Kidney epithelial cell (primary cell): ENCODE measurements at regions not wholly inside any gene's neighbourhood (a gene's known extent, or its start where the extent isn't known, plus 50 kb on each side); places are given as distances from the start of the nearest gene placed in this dataset.

Experiments
- DNase-seq: peaks from one replicate; pipeline ENCODE4 v3.0.0-alpha.2; 2010; ENCODE audit warnings: low read depth
- H3K27me3 ChIP-seq: 2 replicates; pipeline ENCODE4 v1.6.0; 2011; ENCODE audit warnings: low read length; ENCODE audit not compliant: control insufficient read depth, insufficient read depth
- H3K36me3 ChIP-seq: 2 replicates; pipeline ENCODE4 v1.5.1; 2011; ENCODE audit warnings: low read length; ENCODE audit not compliant: control insufficient read depth, insufficient read depth
- H3K4me3 ChIP-seq: 2 replicates; pipeline ENCODE4 v1.5.1; 2011; ENCODE audit warnings: low read depth, mild to moderate bottlenecking, control low read depth, low read length
- CTCF ChIP-seq: IDR thresholded peaks from 2 replicates; pipeline ENCODE4 v1.5.1; 2011; ENCODE audit warnings: mild to moderate bottlenecking, moderate library complexity, low read length, control low read depth, inconsistent platforms; ENCODE audit not compliant: insufficient read depth, poor library complexity, severe bottlenecking

- no peak overlapping the region for H3K4me3 ChIP-seq
- no peaks in the 10 kb centered on the region for H3K36me3 ChIP-seq
- H3K27me3 ChIP-seq: no peaks in the 10 kb centered on the region
- TF ChIP-seq CTCF: no peak
- no peak for DNase-seq
Measured at GRCh38 chr12:102601621-102602020, 121.3 kb upstream of the IGF1 start.

GRCh38 chr12:102596687-102597086, 116.3 kb upstream of the IGF1 start:
- Histone ChIP-seq H3K4me3 (no peak overlapping the region), H3K36me3 (no peaks in the 10 kb centered on the region), H3K27me3 (no peaks in the 10 kb centered on the region)
- TF ChIP-seq CTCF: no peak
- no peak for DNase-seq

GRCh38 chr12:102596031-102596430, 115.7 kb upstream of the IGF1 start:
- TF ChIP-seq CTCF: no peak
- no peaks in the 10 kb centered on the region for H3K36me3 ChIP-seq
- no peak overlapping the region for H3K4me3 ChIP-seq
- no peaks in the 10 kb centered on the region for H3K27me3 ChIP-seq
- no peak for DNase-seq

DNA sequence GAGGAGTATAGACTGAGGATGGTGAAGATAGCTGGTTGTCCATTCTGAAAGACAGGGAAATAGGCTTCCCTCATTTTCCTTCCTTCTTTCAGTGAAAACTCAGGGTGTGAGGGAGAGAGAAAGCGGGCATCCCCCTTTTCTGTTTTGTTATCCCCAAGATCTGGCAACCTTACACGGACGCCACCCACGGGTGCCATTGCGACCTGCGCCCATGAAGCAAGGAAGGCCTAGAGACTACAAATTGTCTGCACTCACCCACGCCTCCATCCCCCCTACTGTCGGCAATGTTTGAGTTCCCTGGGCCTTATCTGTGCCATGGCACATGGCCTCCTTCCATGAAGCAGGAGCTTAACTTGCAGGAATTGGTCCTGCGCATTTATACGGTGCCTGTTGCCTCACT, 115.0 kb upstream of the IGF1 start:
- no peak for TF ChIP-seq CTCF
- H3K4me3 ChIP-seq: no peak overlapping the region
- no peaks in the 10 kb centered on the region for H3K36me3 ChIP-seq
- H3K27me3 ChIP-seq: no peaks in the 10 kb centered on the region
- no peak for DNase-seq

- Histone ChIP-seq H3K27me3 (no peaks in the 10 kb centered on the region), H3K36me3 (no peaks in the 10 kb centered on the region), H3K4me3 (no peak overlapping the region)
- no peak for TF ChIP-seq CTCF
- DNase-seq: no peak
Measured at GRCh38 chr12:102593134-102593533, 112.8 kb upstream of the IGF1 start.

DNA sequence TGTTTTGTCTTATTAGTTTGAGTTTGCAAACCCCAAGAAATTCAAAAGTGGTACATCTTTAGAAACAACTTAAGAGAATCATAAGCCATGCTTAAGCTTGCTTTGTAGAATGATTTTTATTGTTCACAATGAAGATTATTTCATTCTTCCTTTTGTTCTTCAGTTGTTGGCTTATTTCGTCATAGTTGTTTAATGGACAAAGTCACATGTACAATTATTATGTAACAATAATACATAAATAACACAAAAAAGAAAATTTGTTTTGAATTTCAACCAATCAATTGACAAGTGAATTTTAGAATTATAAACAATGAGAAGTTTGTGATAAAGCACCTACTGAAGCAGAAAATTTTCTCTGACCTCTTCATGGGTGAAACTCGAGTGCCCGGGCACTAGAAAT, 111.8 kb upstream of the IGF1 start:
- DNase-seq: no peak
- TF ChIP-seq CTCF: no peak
- Histone ChIP-seq H3K27me3 (no peaks in the 10 kb centered on the region), H3K36me3 (no peaks in the 10 kb centered on the region), H3K4me3 (no peak overlapping the region)
